ENCODE measurements at regions not wholly inside any gene's neighbourhood (a gene's known extent, or its start where the extent isn't known, plus 50 kb on each side); places are given as distances from the start of the nearest gene placed in this dataset.
A peak's percentile ranks its signal among the peaks of the same experiment; 100 is the strongest.
"Not testable (repeated sequence)": the region's sequence is repeated elsewhere in the genome, so short reads cannot be mapped to it uniquely, and the experiment has no call there.

GRCh38 chr10:5289228-5289627 is 75.5 kb upstream of the UCN3 start:
- TF ChIP-seq ZNF146 (tag by site-specific recombination; IDR thresholded peaks at IDR 0.05) = peak; percentile 43; the same call in 1 of the 2 replicates
- H3K4me3 ChIP-seq (ENCODE audit: low read depth, low read length); CTCF ChIA-PET; H3K9me3 ChIP-seq (ENCODE audit: control insufficient read depth, insufficient read depth, low read depth, low read length); H3K36me3 ChIP-seq (ENCODE audit: control insufficient read depth in 2 of 2, insufficient read depth in 1 of 2, low read length in 2 of 2); POLR2A ChIA-PET; H3K4me1 ChIP-seq (ENCODE audit: control insufficient read depth, insufficient read depth, low read length); H3K27ac ChIP-seq (ENCODE audit: extremely low read depth, low read depth, low read length): not testable (repeated sequence)

- Histone ChIP-seq H3K27ac (ENCODE audit: extremely low read depth, low read depth, low read length) (no peak overlapping the region), H3K4me1 (ENCODE audit: control insufficient read depth, insufficient read depth, low read length) (no peaks in the 10 kb centered on the region), H3K36me3 (ENCODE audit: control insufficient read depth in 2 of 2, insufficient read depth in 1 of 2, low read length in 2 of 2) (no peaks in the 10 kb centered on the region), H3K9me3 (ENCODE audit: control insufficient read depth, insufficient read depth, low read depth, low read length) (no peaks in the 10 kb centered on the region), H3K4me3 (ENCODE audit: low read depth, low read length) (no peak overlapping the region)
- ChIA-PET POLR2A (no interaction called here), CTCF (interaction anchor here (0.6 to 1.8 kb wide), 3 partner anchors 10 to 493 kb away, joined by 3 to 6 read pairs (median 3); no protein-coding TSS in a partner anchor)
- TF ChIP-seq ZIC2 (tag by site-specific recombination; IDR thresholded peaks at IDR 0.05) (no peak), GFI1B (tag by site-specific recombination; IDR thresholded peaks at IDR 0.05) (no peak), ZNF488 (tag by site-specific recombination; IDR thresholded peaks at IDR 0.05) (no peak), ZNF311 (tag by site-specific recombination; IDR thresholded peaks at IDR 0.05; ENCODE audit: borderline replicate concordance) (no peak), ZNF248 (tag by site-specific recombination; IDR thresholded peaks at IDR 0.05) (no peak), SCRT2 (tag by site-specific recombination; IDR thresholded peaks at IDR 0.05) (no peak), ZNF169 (tag by site-specific recombination; IDR thresholded peaks at IDR 0.05) (no peak), ZNF280D (tag by site-specific recombination; IDR thresholded peaks at IDR 0.05) (no peak), ZNF112 (tag by site-specific recombination; IDR thresholded peaks at IDR 0.05) (no peak)
- TF ChIP-seq, protein P1, sequence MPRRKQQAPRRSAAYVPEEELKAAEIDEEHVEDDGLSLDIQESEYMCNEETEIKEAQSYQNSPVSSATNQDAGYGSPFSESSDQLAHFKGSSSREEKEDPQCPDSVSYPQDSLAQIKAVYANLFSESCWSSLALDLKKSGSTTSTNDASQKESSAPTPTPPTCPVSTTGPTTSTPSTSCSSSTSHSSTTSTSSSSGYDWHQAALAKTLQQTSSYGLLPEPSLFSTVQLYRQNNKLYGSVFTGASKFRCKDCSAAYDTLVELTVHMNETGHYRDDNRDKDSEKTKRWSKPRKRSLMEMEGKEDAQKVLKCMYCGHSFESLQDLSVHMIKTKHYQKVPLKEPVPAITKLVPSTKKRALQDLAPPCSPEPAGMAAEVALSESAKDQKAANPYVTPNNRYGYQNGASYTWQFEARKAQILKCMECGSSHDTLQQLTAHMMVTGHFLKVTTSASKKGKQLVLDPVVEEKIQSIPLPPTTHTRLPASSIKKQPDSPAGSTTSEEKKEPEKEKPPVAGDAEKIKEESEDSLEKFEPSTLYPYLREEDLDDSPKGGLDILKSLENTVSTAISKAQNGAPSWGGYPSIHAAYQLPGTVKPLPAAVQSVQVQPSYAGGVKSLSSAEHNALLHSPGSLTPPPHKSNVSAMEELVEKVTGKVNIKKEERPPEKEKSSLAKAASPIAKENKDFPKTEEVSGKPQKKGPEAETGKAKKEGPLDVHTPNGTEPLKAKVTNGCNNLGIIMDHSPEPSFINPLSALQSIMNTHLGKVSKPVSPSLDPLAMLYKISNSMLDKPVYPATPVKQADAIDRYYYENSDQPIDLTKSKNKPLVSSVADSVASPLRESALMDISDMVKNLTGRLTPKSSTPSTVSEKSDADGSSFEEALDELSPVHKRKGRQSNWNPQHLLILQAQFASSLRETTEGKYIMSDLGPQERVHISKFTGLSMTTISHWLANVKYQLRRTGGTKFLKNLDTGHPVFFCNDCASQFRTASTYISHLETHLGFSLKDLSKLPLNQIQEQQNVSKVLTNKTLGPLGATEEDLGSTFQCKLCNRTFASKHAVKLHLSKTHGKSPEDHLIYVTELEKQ (tag by site-specific recombination; IDR thresholded peaks at IDR 0.05; ENCODE audit: borderline replicate concordance) = no peak
Measured at GRCh38 chr10:5291501-5292195, 73.1 kb upstream of the UCN3 start.

DNA sequence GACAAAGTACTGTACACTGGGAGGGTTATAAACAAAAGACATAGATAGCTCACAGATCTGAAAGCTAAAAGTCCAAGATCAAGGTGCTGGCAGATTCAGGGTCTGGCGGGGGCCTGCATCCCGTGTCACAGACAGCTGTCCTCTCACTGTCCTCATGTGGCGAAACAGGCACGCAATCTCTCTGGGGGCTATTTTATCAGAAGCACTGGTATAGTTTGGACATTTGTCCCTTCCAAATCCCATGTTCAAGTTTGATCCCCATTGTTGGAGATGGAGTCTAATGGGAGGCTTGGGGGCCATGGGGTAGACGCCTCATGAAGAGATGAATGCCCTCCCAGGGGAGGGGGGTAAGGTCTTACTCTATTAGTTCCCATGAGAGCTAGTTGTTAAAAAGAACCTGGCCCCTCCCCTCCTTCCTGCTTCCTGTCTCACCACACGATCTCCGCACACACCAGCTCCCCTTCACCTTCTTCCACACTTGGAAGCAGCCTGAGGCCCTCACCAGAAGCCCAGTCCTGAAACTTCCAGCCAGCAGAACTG is 72.5 kb upstream of the UCN3 start:
- Histone ChIP-seq H3K27ac (ENCODE audit: extremely low read depth, low read depth, low read length) (no peak overlapping the region), H3K36me3 (ENCODE audit: control insufficient read depth in 2 of 2, insufficient read depth in 1 of 2, low read length in 2 of 2) (no peaks in the 10 kb centered on the region), H3K9me3 (ENCODE audit: control insufficient read depth, insufficient read depth, low read depth, low read length) (no peaks in the 10 kb centered on the region), H3K4me3 (ENCODE audit: low read depth, low read length) (no peak overlapping the region), H3K4me1 (ENCODE audit: control insufficient read depth, insufficient read depth, low read length) (no peaks in the 10 kb centered on the region)
- CTCF ChIA-PET = interaction anchor here (0.6 to 1.8 kb wide), 3 partner anchors 11 to 493 kb away, joined by 3 to 6 read pairs (median 3); no protein-coding TSS in a partner anchor
- POLR2A ChIA-PET = no interaction called here
- TF ChIP-seq ZNF571 (tag by site-specific recombination; IDR thresholded peaks at IDR 0.05) = no peak
- no peak for TF ChIP-seq ZNF626 (tag by site-specific recombination; IDR thresholded peaks at IDR 0.05)
- no peak for TF ChIP-seq ZNF146 (tag by site-specific recombination; IDR thresholded peaks at IDR 0.05)
- TF ChIP-seq, protein P2, sequence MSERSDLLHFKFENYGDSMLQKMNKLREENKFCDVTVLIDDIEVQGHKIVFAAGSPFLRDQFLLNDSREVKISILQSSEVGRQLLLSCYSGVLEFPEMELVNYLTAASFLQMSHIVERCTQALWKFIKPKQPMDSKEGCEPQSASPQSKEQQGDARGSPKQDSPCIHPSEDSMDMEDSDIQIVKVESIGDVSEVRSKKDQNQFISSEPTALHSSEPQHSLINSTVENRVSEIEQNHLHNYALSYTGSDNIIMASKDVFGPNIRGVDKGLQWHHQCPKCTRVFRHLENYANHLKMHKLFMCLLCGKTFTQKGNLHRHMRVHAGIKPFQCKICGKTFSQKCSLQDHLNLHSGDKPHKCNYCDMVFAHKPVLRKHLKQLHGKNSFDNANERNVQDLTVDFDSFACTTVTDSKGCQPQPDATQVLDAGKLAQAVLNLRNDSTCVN (tag by site-specific recombination; optimal IDR thresholded peaks at IDR 0.05) = no peak
- TF ChIP-seq ZNF629 (tag by site-specific recombination; IDR thresholded peaks at IDR 0.05) = no peak
- TF ChIP-seq KLF16 (tag by site-specific recombination; IDR thresholded peaks at IDR 0.05) = no peak
- TF ChIP-seq ZNF777 (tag by site-specific recombination; IDR thresholded peaks at IDR 0.05; ENCODE audit: borderline replicate concordance) = no peak
- TF ChIP-seq, protein P3, sequence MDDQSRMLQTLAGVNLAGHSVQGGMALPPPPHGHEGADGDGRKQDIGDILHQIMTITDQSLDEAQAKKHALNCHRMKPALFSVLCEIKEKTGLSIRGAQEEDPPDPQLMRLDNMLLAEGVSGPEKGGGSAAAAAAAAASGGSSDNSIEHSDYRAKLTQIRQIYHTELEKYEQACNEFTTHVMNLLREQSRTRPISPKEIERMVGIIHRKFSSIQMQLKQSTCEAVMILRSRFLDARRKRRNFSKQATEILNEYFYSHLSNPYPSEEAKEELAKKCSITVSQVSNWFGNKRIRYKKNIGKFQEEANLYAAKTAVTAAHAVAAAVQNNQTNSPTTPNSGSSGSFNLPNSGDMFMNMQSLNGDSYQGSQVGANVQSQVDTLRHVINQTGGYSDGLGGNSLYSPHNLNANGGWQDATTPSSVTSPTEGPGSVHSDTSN (CRISPR knock-in tag; IDR thresholded peaks at IDR 0.05) = no peak
- no peak for TF ChIP-seq BCL11B (tag by site-specific recombination; IDR thresholded peaks at IDR 0.05; ENCODE audit: low read depth)
- no peak for TF ChIP-seq ZFP41 (tag by site-specific recombination; IDR thresholded peaks at IDR 0.05; ENCODE audit: borderline replicate concordance)
- TF ChIP-seq ZNF132 (tag by site-specific recombination; IDR thresholded peaks at IDR 0.05; ENCODE audit: borderline replicate concordance) = no peak
